Mesothelial cell of epicardium (in vitro differentiated cells): ENCODE measurements at regions not wholly inside any gene's neighbourhood (a gene's known extent, or its start where the extent isn't known, plus 50 kb on each side); places are given as distances from the start of the nearest gene placed in this dataset.

Experiments
- DNase-seq, 2 experiments: peaks; one replicate each; pipeline ENCODE4 v3.0.0; 2021; ENCODE audit warnings: low spot score in 2 of 2; ENCODE audit not compliant: unreplicated experiment in 2 of 2
- H3K27ac Mint-ChIP-seq: 2 replicates; pipeline ENCODE4 v1.8.0; 2021; ENCODE audit warnings: mixed read lengths
- H3K27me3 Mint-ChIP-seq: 2 replicates; pipeline ENCODE4 v1.8.0; 2021; ENCODE audit warnings: low read depth, mixed read lengths
- H3K36me3 Mint-ChIP-seq: 2 replicates; pipeline ENCODE4 v1.8.0; 2021; ENCODE audit warnings: mixed read lengths
- H3K4me1 Mint-ChIP-seq: 2 replicates; pipeline ENCODE4 v1.8.0; 2021; ENCODE audit warnings: mixed read lengths
- H3K4me3 Mint-ChIP-seq: 2 replicates; pipeline ENCODE4 v1.8.0; 2021; ENCODE audit warnings: mild to moderate bottlenecking, moderate library complexity, mixed read lengths
- H3K9me3 Mint-ChIP-seq: 2 replicates; pipeline ENCODE4 v1.8.0; 2021; ENCODE audit warnings: mixed read lengths
- TF ChIP-seq, protein P1 (sequence below): fragments of 200-600 bp; sonication (generic); IDR thresholded peaks from one replicate; pipeline ENCODE4 v1.5.0; 2021; ENCODE audit warnings: antibody characterized with exemption; ENCODE audit not compliant: unreplicated experiment

DNA sequence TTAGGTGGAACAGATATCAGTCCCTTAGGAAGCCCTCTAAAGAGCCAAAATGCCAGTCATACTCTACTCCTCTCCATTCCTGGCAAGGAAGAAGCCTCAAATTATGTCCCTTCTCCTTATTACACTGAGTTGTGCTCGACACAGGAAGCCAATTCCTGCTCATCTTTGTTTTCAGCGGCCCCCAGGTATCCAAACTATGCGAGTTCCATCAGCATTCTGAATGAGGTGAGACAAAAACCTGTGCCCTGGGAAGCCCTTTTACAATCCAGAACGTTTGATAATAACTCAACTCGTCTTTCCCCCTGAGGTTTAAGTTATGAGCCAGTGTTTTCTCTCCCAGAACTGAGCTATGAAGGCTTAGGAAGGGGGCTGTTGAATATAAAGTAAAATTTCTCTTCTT, 580.5 kb downstream of the NXPH1 start:
- Mint-ChIP-seq H3K27ac (no peak overlapping the region), H3K27me3 (no peaks in the 10 kb centered on the region), H3K4me1 (no peaks in the 10 kb centered on the region), H3K9me3 (peaks cover 48% of the 10 kb centered on the region), H3K4me3 (no peak overlapping the region), H3K36me3 (peaks cover 1% of the 10 kb centered on the region)
- no peak for DNase-seq
- TF ChIP-seq, protein P1, sequence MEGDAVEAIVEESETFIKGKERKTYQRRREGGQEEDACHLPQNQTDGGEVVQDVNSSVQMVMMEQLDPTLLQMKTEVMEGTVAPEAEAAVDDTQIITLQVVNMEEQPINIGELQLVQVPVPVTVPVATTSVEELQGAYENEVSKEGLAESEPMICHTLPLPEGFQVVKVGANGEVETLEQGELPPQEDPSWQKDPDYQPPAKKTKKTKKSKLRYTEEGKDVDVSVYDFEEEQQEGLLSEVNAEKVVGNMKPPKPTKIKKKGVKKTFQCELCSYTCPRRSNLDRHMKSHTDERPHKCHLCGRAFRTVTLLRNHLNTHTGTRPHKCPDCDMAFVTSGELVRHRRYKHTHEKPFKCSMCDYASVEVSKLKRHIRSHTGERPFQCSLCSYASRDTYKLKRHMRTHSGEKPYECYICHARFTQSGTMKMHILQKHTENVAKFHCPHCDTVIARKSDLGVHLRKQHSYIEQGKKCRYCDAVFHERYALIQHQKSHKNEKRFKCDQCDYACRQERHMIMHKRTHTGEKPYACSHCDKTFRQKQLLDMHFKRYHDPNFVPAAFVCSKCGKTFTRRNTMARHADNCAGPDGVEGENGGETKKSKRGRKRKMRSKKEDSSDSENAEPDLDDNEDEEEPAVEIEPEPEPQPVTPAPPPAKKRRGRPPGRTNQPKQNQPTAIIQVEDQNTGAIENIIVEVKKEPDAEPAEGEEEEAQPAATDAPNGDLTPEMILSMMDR = no peak

DNA sequence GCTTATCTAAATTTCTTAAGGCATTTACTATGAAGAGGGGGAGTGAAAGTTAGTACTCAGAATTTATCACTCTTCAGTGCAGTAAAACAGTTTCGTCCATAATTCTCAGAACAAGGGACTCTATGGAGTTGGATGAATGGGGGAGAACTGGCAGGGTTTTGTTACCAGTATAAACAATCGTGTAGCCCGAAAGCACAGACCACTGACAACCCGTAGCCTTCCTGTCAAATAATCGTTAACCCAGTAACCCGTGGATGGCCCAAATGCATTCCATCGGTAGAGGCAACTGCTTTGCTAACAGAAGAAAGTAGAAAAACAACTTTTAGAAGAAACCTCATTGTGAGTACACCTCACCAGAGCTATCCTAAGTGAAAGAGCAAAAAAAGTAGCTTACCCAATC, 583.9 kb downstream of the NXPH1 start:
- DNase-seq = no peak
- Mint-ChIP-seq H3K27me3 (no peaks in the 10 kb centered on the region), H3K27ac (no peak overlapping the region), H3K36me3 (no peaks in the 10 kb centered on the region), H3K9me3 (peaks cover 22% of the 10 kb centered on the region), H3K4me1 (no peaks in the 10 kb centered on the region), H3K4me3 (no peak overlapping the region)
- TF ChIP-seq, protein P1 = no peak

DNA sequence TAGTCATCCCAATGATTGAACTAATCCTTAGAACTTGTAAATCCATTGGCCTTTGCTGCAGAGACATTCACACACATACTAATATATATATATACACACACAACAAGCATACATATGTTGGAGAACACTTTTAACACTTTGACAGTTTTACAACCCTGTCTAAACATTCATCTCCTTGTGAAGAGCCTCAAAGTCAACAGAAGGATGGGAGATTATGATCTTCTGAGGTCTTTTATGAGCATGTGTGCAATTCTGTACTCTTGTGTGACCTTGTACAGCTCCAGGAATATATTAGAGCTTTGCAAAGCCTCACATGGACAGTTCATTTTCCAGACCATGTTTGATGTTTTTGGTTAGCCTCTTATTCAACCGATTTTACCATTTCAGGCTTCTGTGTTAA, 589.0 kb downstream of the NXPH1 start:
- Mint-ChIP-seq H3K4me1 (peaks cover 5% of the 10 kb centered on the region), H3K36me3 (no peaks in the 10 kb centered on the region), H3K4me3 (no peak overlapping the region), H3K27me3 (peaks cover 5% of the 10 kb centered on the region), H3K9me3 (peaks cover 8% of the 10 kb centered on the region), H3K27ac (no peak overlapping the region)
- DNase-seq = no peak
- TF ChIP-seq, protein P1 = no peak

DNA sequence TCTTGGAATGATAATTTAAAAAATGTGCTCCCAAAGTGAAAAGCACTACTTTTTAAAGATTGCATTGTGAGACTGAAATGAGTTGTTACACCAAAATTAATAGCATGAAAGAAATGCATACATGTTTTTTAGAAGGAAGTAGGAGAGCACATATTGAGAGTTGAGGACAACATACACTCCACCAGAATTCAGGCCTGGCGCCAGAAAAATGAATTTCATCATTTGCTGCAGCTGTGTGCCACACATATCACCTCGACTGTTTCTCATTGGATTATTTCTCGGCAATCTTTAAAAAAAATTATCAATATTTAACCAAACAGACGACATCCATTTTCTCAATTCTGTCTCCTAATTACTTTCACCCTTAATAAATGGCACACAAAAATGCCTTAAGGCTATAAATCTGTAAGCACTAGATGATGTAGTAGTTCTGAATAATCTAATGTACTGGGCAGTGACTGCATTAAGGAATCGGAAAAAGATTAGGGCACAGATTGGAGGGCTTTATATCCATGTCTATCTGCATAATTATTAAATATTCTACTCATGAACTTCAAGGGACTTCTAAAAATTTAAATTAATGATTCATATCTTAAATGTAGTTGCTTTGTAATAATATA, 590.4 kb downstream of the NXPH1 start:
- H3K4me3 Mint-ChIP-seq = no peak overlapping the region
- peaks cover 5% of the 10 kb centered on the region for H3K4me1 Mint-ChIP-seq
- no peak for DNase-seq
- peaks cover 13% of the 10 kb centered on the region for H3K27me3 Mint-ChIP-seq
- no peak overlapping the region for H3K27ac Mint-ChIP-seq
- H3K36me3 Mint-ChIP-seq = no peaks in the 10 kb centered on the region
- TF ChIP-seq, protein P1 = no peak
- H3K9me3 Mint-ChIP-seq = peaks cover 2% of the 10 kb centered on the region

DNA sequence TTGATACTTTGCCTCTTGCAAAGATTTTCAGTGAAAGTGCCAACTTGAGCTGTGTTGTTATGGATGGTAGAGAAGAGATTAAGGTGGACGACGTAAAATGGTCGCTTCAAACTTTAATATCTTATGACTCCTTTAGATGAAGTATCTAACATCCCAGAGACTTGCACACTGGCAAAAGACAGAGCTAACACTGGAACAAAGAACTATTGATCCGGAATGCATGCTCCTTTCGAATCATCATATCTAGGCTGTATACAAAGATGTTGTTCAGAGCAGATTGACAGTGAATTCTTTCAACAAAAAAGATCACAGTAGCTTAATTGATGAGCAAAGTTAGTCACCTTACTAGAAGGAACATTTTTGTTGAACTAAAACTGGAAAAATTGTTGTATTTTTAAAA, 592.7 kb downstream of the NXPH1 start:
- no peaks in the 10 kb centered on the region for H3K36me3 Mint-ChIP-seq

More for the DNA sequence above, 592.7 kb downstream of the NXPH1 start:
- Mint-ChIP-seq H3K9me3 (no peaks in the 10 kb centered on the region), H3K4me1 (peaks cover 14% of the 10 kb centered on the region), H3K27me3 (peaks cover 13% of the 10 kb centered on the region), H3K27ac (no peak overlapping the region), H3K4me3 (no peak overlapping the region)
- no peak for DNase-seq
- TF ChIP-seq, protein P1 = no peak
